ENCODE measurements at regions not wholly inside any gene's neighbourhood (a gene's known extent, or its start where the extent isn't known, plus 50 kb on each side); places are given as distances from the start of the nearest gene placed in this dataset.

DNA sequence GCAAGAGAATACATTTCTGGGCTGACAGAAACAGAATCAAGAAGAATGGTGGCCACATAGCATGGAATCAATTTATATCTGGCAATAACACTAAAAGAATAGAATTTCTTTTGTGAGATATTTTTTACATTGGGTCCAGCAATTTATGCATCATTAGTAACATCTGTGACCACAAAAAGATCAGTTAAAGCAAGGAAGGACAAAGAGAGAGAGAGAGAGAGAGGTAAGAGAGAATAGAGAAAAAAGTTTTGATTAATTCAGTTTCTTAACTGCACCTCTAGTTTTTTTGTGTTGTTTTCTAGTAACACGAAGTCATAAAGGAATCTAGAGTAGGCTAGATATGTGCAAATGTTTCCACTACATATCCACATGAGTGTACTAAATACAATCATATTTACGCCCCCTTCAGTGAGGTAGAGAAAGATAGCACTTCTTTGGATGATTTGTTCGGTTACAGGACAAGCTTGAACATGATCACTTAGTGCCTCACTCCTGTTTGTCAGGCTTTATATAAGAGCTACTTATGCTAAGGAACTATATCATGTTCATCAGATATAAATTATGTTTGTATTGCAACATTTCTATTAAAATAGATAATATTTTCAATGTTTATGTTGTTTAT lies 247.4 kb upstream of the COL3A1 start:
- ChIA-PET CTCF (no interaction called here), POLR2A (no interaction called here)
- no peak for TF ChIP-seq CTCF (IDR thresholded peaks at IDR 0.05; ENCODE audit: control extremely low read depth, extremely low read depth, low read depth, missing control alignments)
- DNase-seq (ENCODE audit: extremely low spot score): no peak

- no peak for TF ChIP-seq CTCF (IDR thresholded peaks at IDR 0.05; ENCODE audit: control extremely low read depth, extremely low read depth, low read depth, missing control alignments)
- DNase-seq (ENCODE audit: extremely low spot score): no peak
- POLR2A ChIA-PET: no interaction called here
- CTCF ChIA-PET: interaction anchor here (0.9 kb wide), 1 partner anchor 21 kb away, joined by 3 read pairs; no protein-coding TSS in a partner anchor
Observed at GRCh38 chr2:188727846-188728245, 246.3 kb upstream of the COL3A1 start.

DNA sequence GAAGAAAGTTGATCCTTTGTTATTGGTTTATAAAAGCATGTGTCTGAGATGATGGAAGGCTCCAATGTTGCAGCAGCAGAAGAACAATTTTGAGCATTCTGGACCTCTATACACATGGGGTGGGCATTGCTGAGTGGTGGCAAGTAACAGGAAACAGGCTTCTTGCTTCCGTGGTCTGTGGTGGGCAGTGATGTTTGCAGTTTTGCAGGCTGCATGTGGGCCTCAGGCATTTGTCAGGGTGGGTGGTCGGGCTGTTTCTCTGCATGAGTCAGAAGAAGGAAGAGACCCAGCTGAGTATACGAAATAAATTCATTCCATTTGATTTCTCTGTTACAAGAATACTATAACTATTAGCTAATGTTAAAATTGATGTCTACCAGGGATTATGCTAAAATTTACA lies 239.5 kb upstream of the COL3A1 start:
- no peak for DNase-seq (ENCODE audit: extremely low spot score)
- TF ChIP-seq CTCF (IDR thresholded peaks at IDR 0.05; ENCODE audit: control extremely low read depth, extremely low read depth, low read depth, missing control alignments): no peak
- CTCF ChIA-PET: no interaction called here
- POLR2A ChIA-PET: no interaction called here

GRCh38 chr2:188746727-188747126 lies 227.4 kb upstream of the COL3A1 start:
- CTCF ChIA-PET: no interaction called here
- no peak for DNase-seq (ENCODE audit: extremely low spot score)
- TF ChIP-seq CTCF (IDR thresholded peaks at IDR 0.05; ENCODE audit: control extremely low read depth, extremely low read depth, low read depth, missing control alignments): no peak
- POLR2A ChIA-PET: no interaction called here

DNA sequence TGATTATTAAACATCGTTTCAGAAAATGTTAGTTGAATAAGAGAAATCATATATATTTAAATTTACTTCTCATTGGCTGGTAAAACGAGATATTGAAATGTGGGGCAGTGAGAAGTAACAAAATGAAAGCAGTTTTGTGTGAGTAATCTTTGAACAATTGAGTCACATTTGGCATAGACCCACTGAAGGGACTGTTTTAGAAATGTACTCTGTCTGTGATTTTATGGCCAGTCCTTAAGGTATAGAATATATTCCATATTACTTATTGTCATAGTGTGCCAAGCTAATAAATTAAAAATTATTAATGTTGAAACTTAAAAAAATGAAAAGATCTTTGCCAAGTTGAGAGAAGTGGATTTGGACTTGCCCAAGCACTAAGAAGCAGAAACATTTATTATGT lies 222.4 kb upstream of the COL3A1 start:
- ChIA-PET POLR2A (no interaction called here), CTCF (interaction anchor here (1.5 kb wide), 1 partner anchor 29 kb away, joined by 3 read pairs; no protein-coding TSS in a partner anchor)
- no peak for DNase-seq (ENCODE audit: extremely low spot score)
- no peak for TF ChIP-seq CTCF (IDR thresholded peaks at IDR 0.05; ENCODE audit: control extremely low read depth, extremely low read depth, low read depth, missing control alignments)

DNA sequence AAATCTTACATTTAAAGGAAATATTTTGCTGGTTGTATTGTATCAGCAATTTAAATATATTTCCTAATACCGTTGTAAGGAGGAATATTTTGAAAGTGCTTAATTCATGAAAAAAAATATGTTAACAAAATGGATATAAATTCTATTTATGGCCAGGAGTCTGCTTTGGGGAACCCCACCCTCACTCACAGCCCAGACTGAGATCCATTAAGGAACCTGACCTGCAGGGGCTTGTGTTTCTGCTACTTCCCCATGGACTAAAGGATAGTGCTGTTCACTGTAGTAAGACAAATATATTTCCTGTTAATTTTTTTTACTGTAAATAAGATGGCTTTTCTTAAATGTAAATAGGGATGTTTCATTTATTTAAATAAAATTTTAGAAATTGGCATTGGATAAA lies 221.9 kb upstream of the COL3A1 start:
- ChIA-PET CTCF (no interaction called here), POLR2A (no interaction called here)
- TF ChIP-seq CTCF (IDR thresholded peaks at IDR 0.05; ENCODE audit: control extremely low read depth, extremely low read depth, low read depth, missing control alignments): no peak
- DNase-seq (ENCODE audit: extremely low spot score): no peak

DNA sequence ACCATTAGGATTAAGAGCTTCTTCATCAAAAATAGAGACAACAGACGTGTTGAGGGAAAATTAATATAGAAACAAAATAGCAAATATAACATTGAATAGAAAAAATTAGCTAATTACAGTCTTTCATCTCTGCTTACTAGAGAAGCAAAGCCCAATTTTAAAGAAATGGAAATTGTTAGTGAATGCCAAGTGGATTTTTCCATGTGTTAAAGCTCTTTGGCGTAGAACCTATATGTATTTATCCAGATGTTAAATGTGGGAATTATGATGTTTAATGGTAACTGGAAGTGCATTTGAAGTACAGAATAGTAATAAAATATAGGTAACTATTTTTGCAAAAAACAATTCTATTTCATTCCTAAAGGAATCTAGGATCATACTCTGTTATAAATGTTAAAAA lies 212.0 kb upstream of the COL3A1 start:
- no peak for DNase-seq (ENCODE audit: extremely low spot score)
- CTCF ChIA-PET: no interaction called here
- no peak for TF ChIP-seq CTCF (IDR thresholded peaks at IDR 0.05; ENCODE audit: control extremely low read depth, extremely low read depth, low read depth, missing control alignments)
- POLR2A ChIA-PET: no interaction called here

All from GM10248 (cell line).